Vagina (tissue), 2 donors: ENCODE measurements at regions not wholly inside any gene's neighbourhood (a gene's known extent, or its start where the extent isn't known, plus 50 kb on each side); places are given as distances from the start of the nearest gene placed in this dataset.

Source experiments
- DNase-seq, 2 donors: peaks; one replicate each; pipeline ENCODE4 v3.0.0-alpha.2; 2017; ENCODE audit errors: extremely low spot score in 2 of 2
- H3K27ac ChIP-seq: fragments of 200-600 bp; sonication (generic); one replicate; pipeline ENCODE4 v1.5.1; 2019
- H3K27me3 ChIP-seq: fragments of 200-600 bp; sonication (generic); one replicate; pipeline ENCODE4 v1.5.1; 2019
- H3K36me3 ChIP-seq, 2 donors: fragments of 200-600 bp; sonication (generic); one replicate each; pipeline ENCODE4 v1.5.1; 2017 to 2019
- H3K4me1 ChIP-seq: fragments of 200-600 bp; sonication (generic); one replicate; pipeline ENCODE4 v1.5.1; 2019
- H3K4me3 ChIP-seq, 2 donors: fragments of 200-600 bp; sonication (generic); 1 replicate in 1 of 2; 2 replicates in 1 of 2; pipeline ENCODE4 v1.5.1; 2016 to 2019
- H3K9me3 ChIP-seq: fragments of 200-600 bp; sonication (generic); one replicate; pipeline ENCODE4 v1.5.1; 2019
- CTCF ChIP-seq, 3 experiments: fragments of 450-650 bp in 2 of 3; fragments of 200-600 bp in 1 of 3; sonication (generic) in 1 of 3; IDR thresholded peaks; one replicate each; pipeline ENCODE4 v1.5.1; 2017 to 2019; ENCODE audit warnings: antibody characterized with exemption in 3 of 3, mild to moderate bottlenecking in 2 of 3, moderate library complexity in 2 of 3
- POLR2A ChIP-seq, 2 donors: fragments of 450-650 bp; IDR thresholded peaks; one replicate each; pipeline ENCODE4 v1.6.1; 2017; ENCODE audit warnings: antibody characterized with exemption in 2 of 2, mild to moderate bottlenecking in 2 of 2, moderate library complexity in 2 of 2
- POLR2AphosphoS5 ChIP-seq, 2 donors: sonication (generic); formaldehyde crosslinking; IDR thresholded peaks; one replicate each; pipeline ENCODE4 v1.9.0; 2017; ENCODE audit warnings: antibody characterized with exemption in 2 of 2, mild to moderate bottlenecking in 2 of 2, low read depth in 1 of 2; ENCODE audit not compliant: insufficient read depth in 1 of 2
- intact Hi-C: fragments of 100-400 bp; cut with DNase I; formaldehyde crosslinking; loops from one replicate; pipeline ENCODE4 v1.15.1; 2023

- Histone ChIP-seq H3K4me3 (no peak overlapping the region), H3K36me3 (no peaks in the 10 kb centered on the region), H3K9me3 (no peaks in the 10 kb centered on the region), H3K27me3 (no peaks in the 10 kb centered on the region), H3K4me1 (no peaks in the 10 kb centered on the region), H3K27ac (no peak overlapping the region)
- intact Hi-C loops: no loop called here
- TF ChIP-seq POLR2A (IDR thresholded peaks at IDR 0.05): no peak
- no peak for TF ChIP-seq CTCF (IDR thresholded peaks at IDR 0.05)
- no peak for TF ChIP-seq POLR2AphosphoS5 (IDR thresholded peaks at IDR 0.05; ENCODE audit: insufficient read depth in 1 of 2, low read depth in 1 of 2)
- no peak for DNase-seq
Measured at GRCh38 chr2:176395273-176395854, 126.1 kb downstream of the MTX2 start.

- no peaks in the 10 kb centered on the region for H3K9me3 ChIP-seq
- H3K36me3 ChIP-seq: no peaks in the 10 kb centered on the region
- H3K27ac ChIP-seq: no peak overlapping the region
- no peak for DNase-seq
- H3K4me1 ChIP-seq: no peaks in the 10 kb centered on the region
- TF ChIP-seq POLR2A (IDR thresholded peaks at IDR 0.05) (no peak), CTCF (IDR thresholded peaks at IDR 0.05) (no peak), POLR2AphosphoS5 (IDR thresholded peaks at IDR 0.05; ENCODE audit: insufficient read depth in 1 of 2, low read depth in 1 of 2) (no peak)
- H3K4me3 ChIP-seq: no peak overlapping the region
- H3K27me3 ChIP-seq: no peaks in the 10 kb centered on the region
- intact Hi-C loops: no loop called here
Measured at GRCh38 chr2:176398243-176399073, 129.2 kb downstream of the MTX2 start.

- intact Hi-C loops: no loop called here
- no peaks in the 10 kb centered on the region for H3K4me1 ChIP-seq
- TF ChIP-seq CTCF (IDR thresholded peaks at IDR 0.05) (no peak), POLR2A (IDR thresholded peaks at IDR 0.05) (no peak), POLR2AphosphoS5 (IDR thresholded peaks at IDR 0.05; ENCODE audit: insufficient read depth in 1 of 2, low read depth in 1 of 2) (no peak)
- no peaks in the 10 kb centered on the region for H3K27me3 ChIP-seq
- DNase-seq: no peak
- no peak overlapping the region for H3K27ac ChIP-seq
- H3K9me3 ChIP-seq: no peaks in the 10 kb centered on the region
- no peak overlapping the region for H3K4me3 ChIP-seq
- H3K36me3 ChIP-seq: no peaks in the 10 kb centered on the region
Measured at GRCh38 chr2:176399074-176399598, 129.9 kb downstream of the MTX2 start.

- no peaks in the 10 kb centered on the region for H3K9me3 ChIP-seq
- no peak overlapping the region for H3K4me3 ChIP-seq
- DNase-seq: no peak
- TF ChIP-seq CTCF (IDR thresholded peaks at IDR 0.05) (no peak), POLR2A (IDR thresholded peaks at IDR 0.05) (no peak), POLR2AphosphoS5 (IDR thresholded peaks at IDR 0.05; ENCODE audit: insufficient read depth in 1 of 2, low read depth in 1 of 2) (no peak)
- no peaks in the 10 kb centered on the region for H3K27me3 ChIP-seq
- intact Hi-C loops: no loop called here
- H3K27ac ChIP-seq: no peak overlapping the region
- H3K4me1 ChIP-seq: no peaks in the 10 kb centered on the region
- no peaks in the 10 kb centered on the region for H3K36me3 ChIP-seq
Measured at GRCh38 chr2:176405477-176405876, 136.2 kb downstream of the MTX2 start.

GRCh38 chr2:176407706-176408105 is 138.5 kb downstream of the MTX2 start:
- DNase-seq: no peak
- H3K9me3 ChIP-seq: no peaks in the 10 kb centered on the region
- no peaks in the 10 kb centered on the region for H3K4me1 ChIP-seq
- no peak for TF ChIP-seq CTCF (IDR thresholded peaks at IDR 0.05)
- TF ChIP-seq POLR2AphosphoS5 (IDR thresholded peaks at IDR 0.05; ENCODE audit: insufficient read depth in 1 of 2, low read depth in 1 of 2): no peak
- no peak for TF ChIP-seq POLR2A (IDR thresholded peaks at IDR 0.05)
- no peaks in the 10 kb centered on the region for H3K27me3 ChIP-seq
- H3K4me3 ChIP-seq: no peak overlapping the region
- no peak overlapping the region for H3K27ac ChIP-seq
- intact Hi-C loops: no loop called here
- H3K36me3 ChIP-seq: no peaks in the 10 kb centered on the region
